Natural killer cell treated with Interleukin-12 subunit alpha and Interleukin-12 subunit beta and Interleukin-15 and Interleukin-18, amount 100 ng/mL, for 72 hours (primary cell): ENCODE measurements at regions not wholly inside any gene's neighbourhood (a gene's known extent, or its start where the extent isn't known, plus 50 kb on each side); places are given as distances from the start of the nearest gene placed in this dataset.

Source experiments
- ATAC-seq, 2 donors: fragments of 150-1000 bp; cut with Tn5 transposase in 1 of 2; sonication (Bioruptor Pico), chemical (Tn5 transposase) in 1 of 2; 2 replicates each; pipeline ENCODE4 v1.10.0; 2021
- DNase-seq: peaks from one replicate; pipeline ENCODE4 v3.0.0; 2022; ENCODE audit warnings: low spot score
- H3K27ac Mint-ChIP-seq, 2 donors: 1 replicate in 1 of 2; 2 replicates in 1 of 2; pipeline ENCODE4 v1.8.0; 2022; ENCODE audit warnings: mixed read lengths in 2 of 2, mild to moderate bottlenecking in 1 of 2, moderate library complexity in 1 of 2
- H3K27me3 Mint-ChIP-seq, 2 donors: 1 replicate in 1 of 2; 2 replicates in 1 of 2; pipeline ENCODE4 v1.8.0; 2022; ENCODE audit warnings: mixed read lengths in 2 of 2
- H3K36me3 Mint-ChIP-seq: one replicate; pipeline ENCODE4 v1.8.0; 2022; ENCODE audit warnings: mixed read lengths
- H3K4me1 Mint-ChIP-seq, 2 donors: 1 replicate in 1 of 2; 2 replicates in 1 of 2; pipeline ENCODE4 v1.8.0; 2022; ENCODE audit warnings: low read depth in 2 of 2, mixed read lengths in 2 of 2, mild to moderate bottlenecking in 1 of 2
- H3K4me3 Mint-ChIP-seq: one replicate; pipeline ENCODE4 v1.8.0; 2022; ENCODE audit warnings: mixed read lengths
- H3K9me3 Mint-ChIP-seq: 2 replicates; pipeline ENCODE4 v1.8.0; 2022; ENCODE audit warnings: mixed read lengths

DNA sequence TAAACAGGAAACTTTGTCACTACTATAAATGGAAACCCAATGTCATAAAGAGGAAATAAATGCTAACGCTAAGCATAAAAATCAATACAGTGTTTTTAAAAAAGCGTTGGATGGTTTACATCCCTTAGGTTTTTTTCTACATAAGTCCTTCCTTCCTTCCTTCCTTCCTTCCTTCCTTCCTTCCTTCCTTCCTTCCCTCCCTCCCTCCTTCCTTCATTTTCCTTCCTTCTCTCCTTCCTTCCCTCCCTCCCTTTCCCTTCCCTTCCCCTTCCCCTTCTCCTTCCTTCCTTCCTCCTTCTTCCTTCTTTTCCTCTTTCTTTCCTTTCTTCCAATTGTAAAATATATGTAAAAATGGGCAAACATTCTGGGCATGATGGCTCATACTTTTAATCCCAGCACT lies 108.3 kb downstream of the HAPSTR1 start:
- Mint-ChIP-seq H3K36me3 (no peaks in the 10 kb centered on the region), H3K4me1 (no peaks in the 10 kb centered on the region), H3K9me3 (no peaks in the 10 kb centered on the region), H3K4me3 (no peak overlapping the region), H3K27ac (no peak overlapping the region), H3K27me3 (peaks cover 10 to 22% of the 10 kb centered on the region in 2 donors)
- no peak for DNase-seq
- ATAC-seq: no peak

DNA sequence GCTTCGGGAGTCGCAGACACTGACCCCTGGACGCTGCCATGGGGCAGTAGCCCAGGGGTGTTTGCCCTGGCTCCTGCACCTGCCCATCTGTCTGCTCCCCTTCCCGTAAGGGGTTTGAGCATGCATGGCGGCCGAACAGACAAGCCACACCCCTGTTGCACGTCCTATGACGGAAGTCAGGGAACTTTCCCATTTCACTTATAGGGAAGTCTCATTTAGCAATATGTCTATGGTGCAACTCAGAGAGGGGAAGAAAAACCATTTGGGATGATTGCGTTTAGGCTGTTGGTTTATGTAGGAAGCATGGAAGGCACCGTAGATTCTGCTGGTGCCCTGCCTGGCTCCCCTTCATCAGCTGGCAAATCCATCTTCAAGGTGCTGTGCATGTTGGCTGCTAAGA lies 112.5 kb downstream of the HAPSTR1 start:
- ATAC-seq (no peak), DNase-seq (no peak)
- peaks cover 11 to 28% of the 10 kb centered on the region in 2 donors for H3K27me3 Mint-ChIP-seq
- H3K4me3 Mint-ChIP-seq: no peak overlapping the region
- H3K4me1 Mint-ChIP-seq: no peaks in the 10 kb centered on the region
- no peaks in the 10 kb centered on the region for H3K36me3 Mint-ChIP-seq
- H3K27ac Mint-ChIP-seq: no peak overlapping the region
- H3K9me3 Mint-ChIP-seq: no peaks in the 10 kb centered on the region

DNA sequence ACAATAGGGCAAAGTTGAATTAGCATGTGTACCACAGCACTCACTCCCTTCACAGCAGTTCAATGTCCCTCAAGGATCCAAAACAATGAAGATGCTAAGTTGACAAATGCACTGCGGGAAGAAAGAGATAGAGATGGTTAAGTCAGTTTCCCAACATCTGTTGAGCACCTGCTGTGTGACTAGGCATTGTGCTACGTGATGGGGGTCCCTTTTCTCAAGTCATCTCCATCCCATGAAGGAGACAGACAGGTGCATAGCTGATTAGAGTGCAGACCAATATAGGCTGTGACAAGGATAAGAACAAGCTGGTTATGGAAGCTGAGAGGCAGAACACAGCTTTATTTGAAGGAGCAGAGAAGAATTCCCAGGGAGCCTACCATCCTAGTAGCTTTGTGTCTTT lies 114.2 kb downstream of the HAPSTR1 start:
- peaks cover 6 to 16% of the 10 kb centered on the region in 2 donors for H3K27me3 Mint-ChIP-seq
- no peak overlapping the region for H3K27ac Mint-ChIP-seq
- ATAC-seq: no peak
- DNase-seq: no peak
- H3K4me3 Mint-ChIP-seq: no peak overlapping the region
- H3K4me1 Mint-ChIP-seq: no peaks in the 10 kb centered on the region
- H3K36me3 Mint-ChIP-seq: no peaks in the 10 kb centered on the region
- no peaks in the 10 kb centered on the region for H3K9me3 Mint-ChIP-seq

DNA sequence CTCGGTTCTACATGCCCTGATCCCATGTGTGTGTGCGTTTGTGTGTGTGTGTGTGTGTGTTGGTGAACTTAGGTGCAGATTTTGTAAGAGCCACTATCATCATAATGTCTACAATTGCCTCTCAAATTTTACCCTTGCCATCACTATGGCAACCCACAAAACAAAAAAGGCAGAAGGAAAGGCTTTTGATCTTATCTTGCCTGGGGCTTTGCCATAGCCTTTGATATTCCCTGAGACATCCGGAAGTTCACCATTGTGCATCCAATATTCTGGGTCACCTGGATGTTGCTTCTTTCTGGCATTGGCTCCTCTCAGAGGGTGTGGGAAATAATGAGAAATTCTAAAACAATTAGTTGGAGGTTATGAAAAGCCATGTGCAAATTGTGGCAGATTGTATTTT lies 114.7 kb downstream of the HAPSTR1 start:
- no peaks in the 10 kb centered on the region for H3K36me3 Mint-ChIP-seq
- no peak overlapping the region for H3K27ac Mint-ChIP-seq
- H3K27me3 Mint-ChIP-seq: peaks cover 6 to 16% of the 10 kb centered on the region in 2 donors
- no peaks in the 10 kb centered on the region for H3K9me3 Mint-ChIP-seq
- no peak for ATAC-seq
- no peaks in the 10 kb centered on the region for H3K4me1 Mint-ChIP-seq
- DNase-seq: no peak
- no peak overlapping the region for H3K4me3 Mint-ChIP-seq

DNA sequence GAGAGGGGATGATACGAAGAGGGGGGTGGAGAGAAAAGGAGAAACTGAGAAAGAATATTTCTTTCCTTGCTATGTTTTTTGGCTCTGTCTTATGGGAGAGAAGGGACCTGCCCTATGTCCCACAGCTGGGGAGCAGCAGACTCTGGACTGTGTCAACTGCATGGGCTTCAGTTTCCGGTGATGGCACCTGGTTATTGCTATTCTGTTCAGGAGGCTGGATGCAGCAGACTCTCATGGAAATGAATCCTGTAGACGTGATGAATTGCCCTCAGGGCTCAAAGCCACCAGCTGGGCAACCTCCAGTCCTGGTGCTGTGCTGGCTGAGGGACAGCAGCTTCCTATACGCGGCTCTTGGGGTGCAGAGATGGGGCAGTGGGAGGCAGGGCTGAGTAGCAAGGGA lies 121.2 kb downstream of the HAPSTR1 start:
- Mint-ChIP-seq H3K4me1 (no peaks in the 10 kb centered on the region), H3K27ac (no peak overlapping the region), H3K27me3 (peaks cover 9 to 10% of the 10 kb centered on the region in 2 donors), H3K4me3 (no peak overlapping the region), H3K36me3 (no peaks in the 10 kb centered on the region), H3K9me3 (no peaks in the 10 kb centered on the region)
- ATAC-seq (no peak), DNase-seq (no peak)

DNA sequence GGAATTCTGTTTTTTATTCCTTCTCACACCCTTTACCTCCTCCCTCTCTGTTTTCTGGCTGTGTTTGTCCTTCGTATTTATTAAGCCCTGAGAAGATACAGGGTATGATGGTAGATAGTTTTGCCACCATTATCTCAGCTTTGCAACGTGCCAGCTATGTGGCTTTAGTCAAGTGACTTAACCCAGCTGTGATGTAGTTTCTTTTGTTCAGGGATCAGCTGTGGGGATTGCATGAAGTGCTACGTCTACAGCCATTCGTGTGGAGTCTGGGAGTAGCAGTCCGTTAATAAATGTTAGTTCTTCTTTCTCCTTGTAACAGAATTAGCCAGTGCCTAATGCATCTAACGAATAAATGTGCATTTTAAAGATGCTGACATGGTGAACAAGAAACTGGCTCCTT lies 128.4 kb downstream of the HAPSTR1 start:
- ATAC-seq: no peak
- no peak for DNase-seq
- H3K4me3 Mint-ChIP-seq: no peak overlapping the region
- no peaks in the 10 kb centered on the region for H3K4me1 Mint-ChIP-seq
- H3K27ac Mint-ChIP-seq: no peak overlapping the region
- H3K9me3 Mint-ChIP-seq: no peaks in the 10 kb centered on the region
- peaks cover 0 to 7% of the 10 kb centered on the region in 2 donors for H3K27me3 Mint-ChIP-seq
- H3K36me3 Mint-ChIP-seq: no peaks in the 10 kb centered on the region

DNA sequence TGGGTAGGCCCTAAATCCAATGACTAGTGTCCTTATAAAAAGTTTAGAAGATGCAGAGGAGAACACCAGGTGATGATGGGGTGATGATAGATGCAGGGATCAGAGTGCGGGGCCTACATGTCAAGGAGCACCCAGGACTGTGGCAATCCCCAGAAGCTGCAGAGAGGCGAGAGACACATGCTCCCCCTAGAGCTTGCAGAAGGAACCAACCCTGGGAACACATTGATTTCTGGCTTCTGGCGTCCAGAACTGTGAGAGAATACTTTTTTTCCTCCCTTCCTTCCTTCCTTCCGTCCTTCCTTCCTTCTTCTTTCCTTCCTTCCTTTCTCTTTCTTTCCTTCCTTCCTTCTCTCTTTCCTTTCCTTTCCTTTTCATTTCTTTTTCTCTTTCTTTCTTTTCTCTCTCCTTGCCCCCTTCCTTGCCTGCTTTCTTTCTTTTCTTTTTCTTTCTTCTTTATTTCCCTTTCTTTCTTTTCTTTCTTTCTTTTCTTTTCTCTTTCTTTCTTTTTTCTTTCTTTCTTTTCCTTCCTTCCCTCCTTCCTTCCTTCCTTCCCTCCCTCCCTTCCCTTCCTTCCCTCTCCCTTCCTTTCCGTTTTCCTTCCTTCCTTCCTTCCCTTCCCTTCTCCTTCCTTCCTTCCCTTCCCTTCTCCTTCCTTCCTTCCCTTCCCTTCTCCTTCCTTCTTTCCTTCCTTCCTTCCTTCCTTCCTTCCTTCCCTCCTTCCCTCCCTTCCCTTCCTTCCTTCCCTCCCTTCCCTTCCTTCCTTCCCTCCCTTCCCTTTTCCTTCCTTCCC lies 134.3 kb downstream of the HAPSTR1 start:
- Mint-ChIP-seq H3K4me1 (no peaks in the 10 kb centered on the region), H3K36me3 (no peaks in the 10 kb centered on the region), H3K9me3 (no peaks in the 10 kb centered on the region), H3K27ac (no peak overlapping the region), H3K27me3 (peaks cover 7 to 8% of the 10 kb centered on the region in 2 donors), H3K4me3 (no peak overlapping the region)
- ATAC-seq: no peak
- no peak for DNase-seq

DNA sequence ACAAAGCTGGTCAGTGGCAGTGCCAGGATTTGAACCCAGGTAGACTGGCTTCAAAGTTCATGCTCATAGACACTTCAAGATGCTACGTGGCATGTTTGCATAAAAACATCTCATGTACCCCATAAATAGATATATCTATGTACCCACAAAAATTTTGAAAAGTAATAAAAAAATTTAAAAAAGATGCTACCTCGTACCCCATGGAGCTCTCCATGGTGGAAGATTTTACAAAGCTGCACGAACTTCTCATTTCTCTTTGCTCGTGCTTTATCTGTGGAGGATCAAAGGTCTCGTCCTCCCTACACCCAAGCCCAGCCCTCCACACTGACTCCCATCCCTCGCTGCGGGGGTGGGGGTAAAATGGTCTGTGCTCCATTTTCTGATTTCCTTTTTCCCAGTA lies 135.5 kb downstream of the HAPSTR1 start:
- DNase-seq: no peak

DNA sequence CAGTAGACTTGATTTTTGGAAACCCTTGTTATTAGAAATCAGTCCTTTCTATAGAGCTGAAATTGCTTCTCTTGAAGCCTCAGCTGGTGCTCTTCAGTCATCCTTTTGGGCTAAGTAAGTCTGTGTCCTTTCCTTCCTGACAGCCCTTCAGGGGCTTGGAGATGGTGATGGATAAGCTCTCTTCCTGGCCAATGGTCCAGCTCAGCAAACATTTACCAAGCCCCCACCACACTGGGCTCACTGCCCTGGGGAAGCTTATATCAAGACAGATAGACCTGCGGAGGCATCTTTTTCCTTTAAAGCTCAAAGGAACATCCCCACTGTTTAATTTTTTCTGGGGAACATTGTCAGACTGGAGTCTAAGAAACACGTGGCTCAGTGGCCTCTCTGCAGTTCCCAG lies 139.6 kb downstream of the HAPSTR1 start:
- Mint-ChIP-seq H3K27me3 (peaks cover 13 to 19% of the 10 kb centered on the region in 2 donors), H3K4me1 (no peaks in the 10 kb centered on the region), H3K36me3 (no peaks in the 10 kb centered on the region), H3K27ac (no peak overlapping the region), H3K9me3 (no peaks in the 10 kb centered on the region), H3K4me3 (no peak overlapping the region)
- DNase-seq (no peak), ATAC-seq (no peak)

More for the DNA sequence above, 135.5 kb downstream of the HAPSTR1 start:
- Mint-ChIP-seq H3K36me3 (no peaks in the 10 kb centered on the region), H3K9me3 (no peaks in the 10 kb centered on the region), H3K27ac (no peak overlapping the region), H3K27me3 (peaks cover 8 to 10% of the 10 kb centered on the region in 2 donors), H3K4me1 (no peaks in the 10 kb centered on the region), H3K4me3 (no peak overlapping the region)
- ATAC-seq: no peak

DNA sequence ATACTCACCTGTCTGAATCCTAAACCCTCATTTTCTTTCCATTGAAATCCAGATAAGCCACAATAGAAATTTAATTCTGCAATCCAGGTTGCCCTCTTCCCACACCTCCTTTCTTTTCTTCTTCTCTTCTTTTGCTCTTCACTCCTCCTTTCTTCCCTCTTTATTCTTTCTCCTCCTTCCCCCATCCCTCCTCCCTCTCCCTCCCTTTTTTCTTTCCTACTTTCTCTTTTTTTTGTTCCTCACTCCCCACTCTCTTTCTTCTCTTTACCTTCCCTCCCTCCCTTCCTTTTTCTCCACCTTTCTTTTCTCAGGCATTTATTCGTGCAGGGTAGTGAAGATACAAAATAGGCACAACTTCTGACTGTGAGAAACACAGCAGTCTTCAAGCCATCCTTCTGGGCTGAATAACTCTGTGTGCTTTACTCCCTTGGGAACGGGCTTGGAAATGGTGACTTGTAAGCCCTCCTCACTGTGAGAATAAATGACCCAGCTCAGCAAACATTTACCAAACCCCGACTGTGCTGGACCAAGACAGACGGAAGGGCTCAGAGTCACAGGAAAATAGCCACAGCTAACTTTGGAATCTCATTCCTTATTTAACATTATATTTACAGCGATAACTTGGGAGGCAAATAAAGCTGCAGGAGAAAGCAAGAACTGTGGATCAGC lies 140.8 kb downstream of the HAPSTR1 start:
- Mint-ChIP-seq H3K4me1 (no peaks in the 10 kb centered on the region), H3K4me3 (no peak overlapping the region), H3K9me3 (no peaks in the 10 kb centered on the region), H3K36me3 (no peaks in the 10 kb centered on the region), H3K27me3 (peaks cover 13 to 17% of the 10 kb centered on the region in 2 donors), H3K27ac (no peak overlapping the region)
- ATAC-seq (no peak), DNase-seq (no peak)

DNA sequence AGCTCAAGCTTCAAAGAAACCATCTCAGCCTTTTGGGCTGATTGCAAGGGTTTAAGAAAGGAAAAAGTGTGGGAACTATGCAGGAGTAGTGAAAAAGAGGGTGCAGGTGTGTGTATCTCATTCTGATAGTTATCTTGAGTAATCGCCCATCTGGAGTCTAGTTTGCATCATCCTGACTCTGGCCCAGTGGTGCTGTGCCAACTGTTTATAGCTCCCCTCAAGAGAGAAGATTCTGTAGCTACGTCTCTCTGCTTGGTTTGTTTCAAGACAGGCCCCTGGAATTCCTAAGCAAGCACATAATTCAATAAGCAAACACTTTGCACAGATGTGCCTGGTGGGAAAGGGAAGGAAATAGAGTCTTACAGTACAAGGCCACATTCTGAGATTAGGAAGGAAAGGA lies 144.4 kb downstream of the HAPSTR1 start:
- Mint-ChIP-seq H3K27ac (no peak overlapping the region), H3K4me1 (no peaks in the 10 kb centered on the region), H3K4me3 (no peak overlapping the region), H3K36me3 (peaks cover 5% of the 10 kb centered on the region), H3K27me3 (peaks cover 6 to 16% of the 10 kb centered on the region in 2 donors), H3K9me3 (peaks cover 4% of the 10 kb centered on the region)
- ATAC-seq (no peak), DNase-seq (no peak)

DNA sequence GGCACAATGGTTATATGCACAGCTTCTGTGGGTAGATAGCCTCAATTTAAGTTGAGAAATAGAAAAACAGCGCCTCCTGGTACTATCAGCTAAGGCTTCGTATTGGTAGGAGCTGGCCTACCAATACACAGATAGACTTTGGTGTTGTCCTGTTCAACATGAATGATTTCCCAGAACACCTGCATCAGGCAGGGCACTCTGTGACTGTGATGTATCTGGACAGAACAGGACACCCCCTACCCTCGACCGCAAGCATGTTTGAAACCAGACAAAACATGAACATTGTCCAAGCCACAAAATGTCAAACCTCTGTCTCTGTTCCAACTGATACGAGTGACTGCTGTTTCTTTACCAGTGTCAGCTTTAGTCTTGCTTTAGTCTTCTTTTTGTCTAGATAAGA lies 144.9 kb downstream of the HAPSTR1 start:
- H3K27me3 Mint-ChIP-seq: peaks cover 11 to 14% of the 10 kb centered on the region in 2 donors
- no peak for ATAC-seq

DNA sequence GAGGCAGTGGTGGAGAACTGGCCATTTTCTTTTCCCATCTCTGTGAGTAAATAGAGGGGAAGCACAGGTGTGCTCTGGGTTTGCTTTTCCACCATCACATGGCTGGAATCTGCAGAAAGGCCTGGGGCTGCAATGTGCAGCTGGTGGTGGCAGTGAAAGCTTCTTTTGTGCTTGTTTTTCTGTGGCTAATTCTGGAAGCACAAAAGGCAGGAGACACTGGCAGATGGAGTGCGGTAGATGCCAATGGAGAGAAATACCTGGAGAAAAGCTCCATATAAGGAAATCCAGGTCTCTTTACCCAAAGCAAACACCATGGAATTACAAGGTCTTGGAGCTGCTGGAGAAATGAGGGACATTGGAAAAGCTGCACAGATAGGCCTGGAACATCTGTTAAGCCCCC lies 146.9 kb downstream of the HAPSTR1 start:
- no peak overlapping the region for H3K27ac Mint-ChIP-seq
- peaks cover 5% of the 10 kb centered on the region for H3K36me3 Mint-ChIP-seq
- peaks cover 8 to 24% of the 10 kb centered on the region in 2 donors for H3K27me3 Mint-ChIP-seq
- peaks cover 4% of the 10 kb centered on the region for H3K9me3 Mint-ChIP-seq
- DNase-seq (no peak), ATAC-seq (no peak)
- no peak overlapping the region for H3K4me3 Mint-ChIP-seq
- no peaks in the 10 kb centered on the region for H3K4me1 Mint-ChIP-seq

More for the DNA sequence above, 144.9 kb downstream of the HAPSTR1 start:
- Mint-ChIP-seq H3K9me3 (peaks cover 4% of the 10 kb centered on the region), H3K4me3 (no peak overlapping the region), H3K4me1 (no peaks in the 10 kb centered on the region), H3K36me3 (peaks cover 5% of the 10 kb centered on the region), H3K27ac (no peak overlapping the region)
- DNase-seq: no peak

DNA sequence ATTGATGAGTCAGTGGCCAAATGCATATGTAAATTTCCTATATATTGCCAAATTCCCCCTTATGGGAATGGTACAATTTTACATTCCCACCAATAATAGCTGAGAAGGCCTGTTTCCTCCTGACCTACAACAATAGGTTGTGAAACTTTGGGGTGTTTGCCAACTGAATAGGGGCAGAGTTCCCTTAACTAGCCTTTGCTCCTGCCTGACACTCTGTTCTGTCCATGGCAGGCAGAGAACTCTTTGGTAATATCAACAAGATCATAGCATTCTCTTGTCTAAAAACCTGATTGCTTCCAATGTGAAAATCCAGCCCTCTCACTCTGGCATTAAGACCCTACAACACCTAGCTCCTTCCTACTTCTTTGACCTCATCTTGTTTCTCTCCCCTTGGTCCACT lies 149.7 kb downstream of the HAPSTR1 start:
- ATAC-seq (no peak), DNase-seq (no peak)
- peaks cover 6 to 18% of the 10 kb centered on the region in 2 donors for H3K27me3 Mint-ChIP-seq
- no peak overlapping the region for H3K4me3 Mint-ChIP-seq
- H3K27ac Mint-ChIP-seq: no peak overlapping the region
- H3K36me3 Mint-ChIP-seq: peaks cover 5% of the 10 kb centered on the region
- no peaks in the 10 kb centered on the region for H3K4me1 Mint-ChIP-seq
- H3K9me3 Mint-ChIP-seq: peaks cover 4% of the 10 kb centered on the region
